Activated T-cell treated with anti-CD3 and anti-CD28 coated beads, Interleukin-2, amount 50 U/mL, for 72 hours (primary cell): ENCODE measurements at regions not wholly inside any gene's neighbourhood (a gene's known extent, or its start where the extent isn't known, plus 50 kb on each side); places are given as distances from the start of the nearest gene placed in this dataset.

Experiments
- ATAC-seq, 2 donors: fragments of 150-1000 bp; cut with Tn5 transposase; replicated peaks in 1 of 2; 2 replicates each; pipeline ENCODE4 v1.10.0; 2021; ENCODE audit warnings: moderate library complexity in 2 of 2, mild to moderate bottlenecking in 1 of 2
- DNase-seq, 2 donors: peaks; one replicate each; pipeline ENCODE4 v3.0.0; 2021 to 2022; ENCODE audit warnings: mixed read lengths in 1 of 2
- H3K27ac Mint-ChIP-seq: one replicate; pipeline ENCODE4 v1.8.0; 2022; ENCODE audit warnings: mild to moderate bottlenecking, moderate library complexity, mixed read lengths
- H3K27me3 Mint-ChIP-seq: one replicate; pipeline ENCODE4 v1.8.0; 2022; ENCODE audit warnings: low read depth, mixed read lengths
- H3K36me3 Mint-ChIP-seq, 2 donors: one replicate each; pipeline ENCODE4 v1.8.0; 2022; ENCODE audit warnings: mixed read lengths in 2 of 2, mild to moderate bottlenecking in 1 of 2; ENCODE audit not compliant: insufficient read depth in 2 of 2
- H3K4me1 Mint-ChIP-seq: one replicate; pipeline ENCODE4 v1.8.0; 2022; ENCODE audit warnings: low read depth, mixed read lengths
- H3K4me3 Mint-ChIP-seq, 2 donors: one replicate each; pipeline ENCODE4 v1.8.0; 2022; ENCODE audit warnings: mild to moderate bottlenecking in 2 of 2, mixed read lengths in 2 of 2, moderate library complexity in 2 of 2
- H3K9me3 Mint-ChIP-seq, 2 donors: one replicate each; pipeline ENCODE4 v1.8.0; 2022; ENCODE audit warnings: mixed read lengths in 2 of 2

- H3K27me3 Mint-ChIP-seq = peaks cover 16% of the 10 kb centered on the region
- no peaks in the 10 kb centered on the region for H3K4me1 Mint-ChIP-seq
- DNase-seq (no peak), ATAC-seq (no peak)
- H3K36me3 Mint-ChIP-seq = no peaks in the 10 kb centered on the region
- H3K4me3 Mint-ChIP-seq = no peak overlapping the region
- H3K9me3 Mint-ChIP-seq = peaks cover 0 to 11% of the 10 kb centered on the region in 2 donors
- no peak overlapping the region for H3K27ac Mint-ChIP-seq
These were observed 162.1 kb downstream of the SMC2 start for GRCh38 chr9:104256031-104256695.

GRCh38 chr9:104256696-104257062 is 162.6 kb downstream of the SMC2 start:
- Mint-ChIP-seq H3K4me3 (no peak overlapping the region), H3K4me1 (no peaks in the 10 kb centered on the region), H3K27ac (no peak overlapping the region), H3K36me3 (no peaks in the 10 kb centered on the region), H3K9me3 (peaks cover 0 to 11% of the 10 kb centered on the region in 2 donors), H3K27me3 (peaks cover 16% of the 10 kb centered on the region)
- no peak for DNase-seq
- ATAC-seq = no peak

GRCh38 chr9:104258296-104259011 is 164.3 kb downstream of the SMC2 start:
- H3K36me3 Mint-ChIP-seq = no peaks in the 10 kb centered on the region
- no peak overlapping the region for H3K27ac Mint-ChIP-seq

DNA sequence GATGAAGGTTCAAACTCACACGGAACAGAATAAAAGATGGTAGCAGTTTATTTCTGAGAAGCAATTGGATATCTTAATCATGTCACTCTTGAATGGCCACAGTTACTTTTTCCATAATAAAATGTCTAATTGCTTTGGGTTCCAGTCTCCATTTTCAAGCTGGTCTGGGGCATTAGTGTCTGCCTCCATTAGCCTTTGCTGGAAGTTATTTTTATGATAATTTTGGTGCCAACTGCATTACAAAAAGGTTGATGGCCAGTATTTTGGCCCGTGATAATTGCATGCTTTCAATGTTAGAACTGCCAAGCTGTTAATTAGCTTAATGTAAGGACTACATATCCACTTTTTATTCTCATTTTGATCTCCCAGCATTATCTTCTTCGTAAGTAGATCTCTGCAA is 165.9 kb downstream of the SMC2 start:
- H3K27me3 Mint-ChIP-seq = peaks cover 16% of the 10 kb centered on the region
- ATAC-seq = no peak
- DNase-seq = no peak
- H3K36me3 Mint-ChIP-seq = no peaks in the 10 kb centered on the region
- peaks cover 0 to 6% of the 10 kb centered on the region in 2 donors for H3K9me3 Mint-ChIP-seq
- H3K4me1 Mint-ChIP-seq = no peaks in the 10 kb centered on the region
- no peak overlapping the region for H3K4me3 Mint-ChIP-seq
- H3K27ac Mint-ChIP-seq = no peak overlapping the region

More at GRCh38 chr9:104258296-104259011, 164.3 kb downstream of the SMC2 start:
- DNase-seq = no peak
- Mint-ChIP-seq H3K4me1 (no peaks in the 10 kb centered on the region), H3K9me3 (peaks cover 0 to 8% of the 10 kb centered on the region in 2 donors), H3K4me3 (no peak overlapping the region), H3K27me3 (peaks cover 16% of the 10 kb centered on the region)
- no peak for ATAC-seq

DNA sequence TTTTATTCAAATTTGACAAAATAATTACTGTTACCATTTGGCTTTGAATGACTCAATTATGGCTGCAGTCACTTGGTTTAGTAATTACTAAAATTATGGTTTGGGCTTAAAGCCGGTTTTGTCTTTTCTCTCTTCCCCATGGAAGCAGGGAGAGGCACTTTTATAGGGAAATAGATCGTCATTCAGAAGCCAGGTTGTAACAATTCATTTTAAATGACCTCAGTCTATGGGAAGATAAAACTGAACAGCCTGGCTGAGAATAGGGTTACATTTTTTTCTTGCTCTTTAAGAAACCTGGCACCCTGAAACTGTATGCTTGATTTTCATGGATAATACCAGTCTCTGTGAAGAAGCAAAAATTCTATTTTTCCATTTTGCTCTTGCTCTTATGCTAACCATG is 169.8 kb downstream of the SMC2 start:
- ATAC-seq = no peak
- Mint-ChIP-seq H3K4me3 (no peak overlapping the region), H3K27ac (no peak overlapping the region), H3K36me3 (no peaks in the 10 kb centered on the region), H3K4me1 (no peaks in the 10 kb centered on the region), H3K27me3 (peaks cover 16% of the 10 kb centered on the region), H3K9me3 (no peaks in the 10 kb centered on the region)
- DNase-seq = no peak

- Mint-ChIP-seq H3K4me1 (no peaks in the 10 kb centered on the region), H3K4me3 (no peak overlapping the region), H3K36me3 (no peaks in the 10 kb centered on the region), H3K27ac (no peak overlapping the region), H3K27me3 (peaks cover 11% of the 10 kb centered on the region), H3K9me3 (peaks cover 0 to 1% of the 10 kb centered on the region in 2 donors)
- ATAC-seq (no peak), DNase-seq (no peak)
These were observed 170.3 kb downstream of the SMC2 start for GRCh38 chr9:104264431-104264830.

DNA sequence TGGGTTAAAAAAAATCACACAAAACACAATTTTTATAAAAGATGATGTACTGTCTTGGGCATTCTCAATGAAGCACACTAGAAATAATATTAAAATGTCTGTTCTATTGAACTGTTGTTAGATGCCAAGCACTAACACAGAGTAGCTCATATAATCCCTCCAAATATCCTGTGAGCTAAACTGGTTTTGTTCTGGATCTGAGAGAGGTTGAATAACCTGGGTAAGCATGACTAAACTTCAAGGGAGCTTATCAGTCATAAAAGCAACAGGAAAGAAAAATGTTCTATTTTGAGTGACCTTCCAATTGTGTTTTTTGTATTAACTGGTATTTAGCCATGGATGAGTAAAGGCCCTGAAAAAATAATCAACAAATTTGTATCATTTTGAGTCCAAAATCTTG is 175.3 kb downstream of the SMC2 start:
- H3K27me3 Mint-ChIP-seq = no peaks in the 10 kb centered on the region
- H3K27ac Mint-ChIP-seq = no peak overlapping the region
- H3K36me3 Mint-ChIP-seq = no peaks in the 10 kb centered on the region
- H3K4me3 Mint-ChIP-seq = no peak overlapping the region
- peaks cover 2% of the 10 kb centered on the region in 2 donors for H3K9me3 Mint-ChIP-seq
- ATAC-seq (no peak), DNase-seq (no peak)
- H3K4me1 Mint-ChIP-seq = no peaks in the 10 kb centered on the region

DNA sequence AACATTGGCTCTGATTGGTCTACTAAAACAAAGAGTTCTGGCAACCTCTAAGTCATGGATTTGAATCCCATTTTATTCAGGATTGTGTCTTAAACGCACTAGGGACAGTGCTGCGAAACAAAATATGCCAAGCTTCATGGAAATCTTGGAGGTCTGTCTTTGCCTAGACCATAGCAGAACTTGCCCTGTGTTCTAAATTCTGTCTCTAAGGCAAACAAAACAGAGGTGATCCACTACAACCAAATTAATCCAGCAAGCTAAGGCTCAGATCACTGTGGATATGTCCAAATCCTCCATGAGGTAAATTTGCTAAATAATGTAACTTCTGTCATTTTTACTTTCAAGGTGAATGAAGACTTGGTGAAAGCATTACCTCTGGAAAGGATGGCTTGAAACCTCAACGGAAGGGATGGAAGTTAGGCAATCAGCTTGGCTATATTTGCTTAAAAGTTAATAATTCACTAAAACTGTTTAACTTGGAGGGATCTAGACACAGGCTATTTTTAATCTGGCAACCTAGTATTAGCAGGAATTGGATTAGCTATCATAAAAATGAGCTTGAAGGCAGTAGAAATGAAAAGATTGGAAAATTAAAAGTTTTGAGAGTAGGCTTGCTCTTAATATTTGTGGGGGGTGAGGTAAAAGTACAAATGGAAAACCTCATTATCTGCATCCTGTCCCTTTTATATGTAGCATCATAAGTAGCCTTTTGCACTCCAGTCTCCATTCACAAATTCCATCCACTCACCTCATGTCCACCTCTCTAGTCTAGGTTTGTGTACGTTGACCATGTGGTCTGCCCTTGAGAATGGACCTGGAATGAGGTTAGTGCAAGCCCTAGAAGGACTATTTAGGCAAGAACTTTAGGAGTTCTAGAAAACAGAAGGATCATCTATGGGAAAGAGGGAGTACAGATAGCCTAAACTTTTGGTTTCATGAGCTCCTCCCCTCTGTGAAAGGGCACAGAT is 176.2 kb downstream of the SMC2 start:
- peaks cover 2% of the 10 kb centered on the region in 2 donors for H3K9me3 Mint-ChIP-seq
- no peak overlapping the region for H3K4me3 Mint-ChIP-seq
- no peaks in the 10 kb centered on the region for H3K4me1 Mint-ChIP-seq
- H3K36me3 Mint-ChIP-seq = no peaks in the 10 kb centered on the region
- DNase-seq = no peak
- no peak for ATAC-seq
- H3K27me3 Mint-ChIP-seq = no peaks in the 10 kb centered on the region
- H3K27ac Mint-ChIP-seq = no peak overlapping the region

GRCh38 chr9:104276709-104277245 is 182.7 kb downstream of the SMC2 start:
- Mint-ChIP-seq H3K4me1 (no peaks in the 10 kb centered on the region), H3K27me3 (no peaks in the 10 kb centered on the region)

GRCh38 chr9:104278929-104279496 is 184.9 kb downstream of the SMC2 start:
- no peak for ATAC-seq
- H3K27me3 Mint-ChIP-seq = no peaks in the 10 kb centered on the region
- H3K27ac Mint-ChIP-seq = no peak overlapping the region
- H3K4me3 Mint-ChIP-seq = no peak overlapping the region
- no peaks in the 10 kb centered on the region for H3K4me1 Mint-ChIP-seq
- peaks cover 5 to 6% of the 10 kb centered on the region in 2 donors for H3K9me3 Mint-ChIP-seq
- no peak for DNase-seq
- H3K36me3 Mint-ChIP-seq = no peaks in the 10 kb centered on the region

More at GRCh38 chr9:104276709-104277245, 182.7 kb downstream of the SMC2 start:
- ATAC-seq (no peak), DNase-seq (no peak)
- no peak overlapping the region for H3K27ac Mint-ChIP-seq
- no peaks in the 10 kb centered on the region for H3K36me3 Mint-ChIP-seq
- no peak overlapping the region for H3K4me3 Mint-ChIP-seq
- peaks cover 5 to 6% of the 10 kb centered on the region in 2 donors for H3K9me3 Mint-ChIP-seq

- peaks cover 5 to 6% of the 10 kb centered on the region in 2 donors for H3K9me3 Mint-ChIP-seq
- H3K27ac Mint-ChIP-seq = no peak overlapping the region
- no peak for DNase-seq
- no peaks in the 10 kb centered on the region for H3K27me3 Mint-ChIP-seq
- no peaks in the 10 kb centered on the region for H3K36me3 Mint-ChIP-seq
- H3K4me3 Mint-ChIP-seq = no peak overlapping the region
- no peaks in the 10 kb centered on the region for H3K4me1 Mint-ChIP-seq
- no peak for ATAC-seq
These were observed 185.5 kb downstream of the SMC2 start for GRCh38 chr9:104279535-104280177.

DNA sequence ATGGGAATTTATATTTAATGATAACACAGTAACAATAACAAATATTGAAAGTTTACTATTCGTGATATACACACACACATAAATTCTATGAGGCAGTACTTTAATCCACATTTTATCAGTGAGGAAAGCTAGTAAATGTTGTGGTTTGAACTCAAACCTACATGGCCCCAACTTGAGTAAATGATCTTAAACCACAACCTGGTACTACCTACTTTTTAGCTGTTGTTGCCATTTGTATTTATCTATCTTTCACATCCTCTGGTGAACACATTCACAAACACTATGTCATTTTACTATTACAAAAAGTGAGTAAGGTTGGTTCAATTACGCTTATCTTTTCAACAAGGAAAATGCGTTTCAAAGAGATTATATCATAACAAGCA is 186.1 kb downstream of the SMC2 start:
- Mint-ChIP-seq H3K4me3 (no peak overlapping the region), H3K27me3 (no peaks in the 10 kb centered on the region), H3K36me3 (no peaks in the 10 kb centered on the region), H3K4me1 (no peaks in the 10 kb centered on the region), H3K9me3 (peaks cover 5 to 6% of the 10 kb centered on the region in 2 donors), H3K27ac (no peak overlapping the region)
- DNase-seq (no peak), ATAC-seq (no peak)
